ENCODE measurements at regions not wholly inside any gene's neighbourhood (a gene's known extent, or its start where the extent isn't known, plus 50 kb on each side); places are given as distances from the start of the nearest gene placed in this dataset.

- H3K36me3 ChIP-seq (ENCODE audit: control insufficient read depth in 2 of 2, extremely low read depth in 1 of 2, insufficient read depth in 2 of 2, low read length in 2 of 2): no peaks in the 10 kb centered on the region
- no peaks in the 10 kb centered on the region for H3K27me3 ChIP-seq (ENCODE audit: control insufficient read depth, extremely low read depth, insufficient read depth, low read length)
- FAIRE-seq (no peak), DNase-seq (ENCODE audit: low read depth, low spot score) (no peak)
- H3K4me3 ChIP-seq (ENCODE audit: control insufficient read depth in 2 of 3, extremely low read depth in 1 of 3, insufficient read depth in 2 of 3, low read depth in 1 of 3, low read length in 3 of 3): no peak overlapping the region
- no peak for TF ChIP-seq CTCF (optimal IDR thresholded peaks at IDR 0.05 in 1 of 3, IDR thresholded peaks at IDR 0.05 in 1 of 3, conservative IDR thresholded peaks at IDR 0.05 in 1 of 3; ENCODE audit: extremely low read depth in 1 of 3, insufficient read depth in 2 of 3, low read length in 3 of 3)
- no peak for TF ChIP-seq EZH2 (IDR thresholded peaks at IDR 0.05; ENCODE audit: low read length)
- H3K4me2 ChIP-seq (ENCODE audit: control insufficient read depth, extremely low read depth, insufficient read depth, low read depth, low read length): no peak overlapping the region
- dilution Hi-C loops (cut with MboI; ENCODE audit: extremely low pct_ligation_motif_present, low sequenced_read_pairs): no loop called here
- H3K9ac ChIP-seq (ENCODE audit: control insufficient read depth, extremely low read depth, insufficient read depth, low read length): no peak overlapping the region
- no peak overlapping the region for H2AFZ ChIP-seq (ENCODE audit: control insufficient read depth, low read length)
- H3K79me2 ChIP-seq (ENCODE audit: control insufficient read depth, insufficient read depth, low read length): no peaks in the 10 kb centered on the region
- H3K4me1 ChIP-seq (ENCODE audit: control insufficient read depth, extremely low read depth, insufficient read depth, low read length): no peaks in the 10 kb centered on the region
- no peaks in the 10 kb centered on the region for H3K9me1 ChIP-seq (ENCODE audit: control insufficient read depth, extremely low read depth, insufficient read depth, low read length)
- H4K20me1 ChIP-seq (ENCODE audit: control insufficient read depth, extremely low read depth, insufficient read depth, low read length): no peaks in the 10 kb centered on the region
- no peak overlapping the region for H3K27ac ChIP-seq (ENCODE audit: control insufficient read depth, insufficient read depth, low read length)
- peaks cover 19% of the 10 kb centered on the region for H3K9me3 ChIP-seq (ENCODE audit: control insufficient read depth, low read depth, low read length)
Observed at GRCh38 chr3:41125258-41125657, 74.0 kb upstream of the CTNNB1 start.

- no peak for TF ChIP-seq CTCF (optimal IDR thresholded peaks at IDR 0.05 in 1 of 3, IDR thresholded peaks at IDR 0.05 in 1 of 3, conservative IDR thresholded peaks at IDR 0.05 in 1 of 3; ENCODE audit: extremely low read depth in 1 of 3, insufficient read depth in 2 of 3, low read length in 3 of 3)
- TF ChIP-seq EZH2 (IDR thresholded peaks at IDR 0.05; ENCODE audit: low read length): no peak
- Histone ChIP-seq H3K9ac (ENCODE audit: control insufficient read depth, extremely low read depth, insufficient read depth, low read length) (no peak overlapping the region), H3K27ac (ENCODE audit: control insufficient read depth, insufficient read depth, low read length) (no peak overlapping the region), H3K4me3 (ENCODE audit: control insufficient read depth in 2 of 3, extremely low read depth in 1 of 3, insufficient read depth in 2 of 3, low read depth in 1 of 3, low read length in 3 of 3) (no peak overlapping the region), H3K79me2 (ENCODE audit: control insufficient read depth, insufficient read depth, low read length) (no peaks in the 10 kb centered on the region), H3K4me2 (ENCODE audit: control insufficient read depth, extremely low read depth, insufficient read depth, low read depth, low read length) (no peak overlapping the region), H3K4me1 (ENCODE audit: control insufficient read depth, extremely low read depth, insufficient read depth, low read length) (peaks cover 6% of the 10 kb centered on the region), H2AFZ (ENCODE audit: control insufficient read depth, low read length) (no peak overlapping the region), H4K20me1 (ENCODE audit: control insufficient read depth, extremely low read depth, insufficient read depth, low read length) (no peaks in the 10 kb centered on the region), H3K36me3 (ENCODE audit: control insufficient read depth in 2 of 2, extremely low read depth in 1 of 2, insufficient read depth in 2 of 2, low read length in 2 of 2) (no peaks in the 10 kb centered on the region), H3K27me3 (ENCODE audit: control insufficient read depth, extremely low read depth, insufficient read depth, low read length) (no peaks in the 10 kb centered on the region), H3K9me1 (ENCODE audit: control insufficient read depth, extremely low read depth, insufficient read depth, low read length) (no peaks in the 10 kb centered on the region), H3K9me3 (ENCODE audit: control insufficient read depth, low read depth, low read length) (peaks cover 20% of the 10 kb centered on the region)
- FAIRE-seq (no peak), DNase-seq (ENCODE audit: low read depth, low spot score) (no peak)
- dilution Hi-C loops (cut with MboI; ENCODE audit: extremely low pct_ligation_motif_present, low sequenced_read_pairs): no loop called here
Observed at GRCh38 chr3:41126472-41126871, 72.8 kb upstream of the CTNNB1 start.

All from keratinocyte (primary cell).